ENCODE measurements at regions not wholly inside any gene's neighbourhood (a gene's known extent, or its start where the extent isn't known, plus 50 kb on each side); places are given as distances from the start of the nearest gene placed in this dataset.

DNA sequence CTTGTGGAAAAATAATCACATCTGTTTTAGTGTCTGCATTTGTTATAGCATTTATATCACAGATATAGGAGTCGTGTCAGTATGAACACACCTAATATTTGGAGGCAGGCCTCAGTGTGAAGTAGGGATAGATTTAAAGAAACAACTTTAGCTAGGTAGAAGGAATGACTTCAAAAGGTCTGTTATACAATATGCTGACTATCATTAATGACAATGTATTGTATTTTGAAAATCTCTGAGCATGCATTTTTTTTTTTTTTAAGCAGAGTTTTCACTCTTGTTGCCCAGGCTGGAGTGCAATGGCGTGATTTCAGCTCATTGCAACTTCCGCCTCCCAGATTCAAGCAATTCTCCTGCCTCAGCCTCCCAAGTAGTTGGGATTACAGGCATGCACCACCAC is 248.3 kb downstream of the EN1 start:
- no peak for ATAC-seq
- TF ChIP-seq PAX5 (IDR thresholded peaks at IDR 0.05; ENCODE audit: borderline replicate concordance, low read depth, low read length): no peak
- TF ChIP-seq, protein P1, sequence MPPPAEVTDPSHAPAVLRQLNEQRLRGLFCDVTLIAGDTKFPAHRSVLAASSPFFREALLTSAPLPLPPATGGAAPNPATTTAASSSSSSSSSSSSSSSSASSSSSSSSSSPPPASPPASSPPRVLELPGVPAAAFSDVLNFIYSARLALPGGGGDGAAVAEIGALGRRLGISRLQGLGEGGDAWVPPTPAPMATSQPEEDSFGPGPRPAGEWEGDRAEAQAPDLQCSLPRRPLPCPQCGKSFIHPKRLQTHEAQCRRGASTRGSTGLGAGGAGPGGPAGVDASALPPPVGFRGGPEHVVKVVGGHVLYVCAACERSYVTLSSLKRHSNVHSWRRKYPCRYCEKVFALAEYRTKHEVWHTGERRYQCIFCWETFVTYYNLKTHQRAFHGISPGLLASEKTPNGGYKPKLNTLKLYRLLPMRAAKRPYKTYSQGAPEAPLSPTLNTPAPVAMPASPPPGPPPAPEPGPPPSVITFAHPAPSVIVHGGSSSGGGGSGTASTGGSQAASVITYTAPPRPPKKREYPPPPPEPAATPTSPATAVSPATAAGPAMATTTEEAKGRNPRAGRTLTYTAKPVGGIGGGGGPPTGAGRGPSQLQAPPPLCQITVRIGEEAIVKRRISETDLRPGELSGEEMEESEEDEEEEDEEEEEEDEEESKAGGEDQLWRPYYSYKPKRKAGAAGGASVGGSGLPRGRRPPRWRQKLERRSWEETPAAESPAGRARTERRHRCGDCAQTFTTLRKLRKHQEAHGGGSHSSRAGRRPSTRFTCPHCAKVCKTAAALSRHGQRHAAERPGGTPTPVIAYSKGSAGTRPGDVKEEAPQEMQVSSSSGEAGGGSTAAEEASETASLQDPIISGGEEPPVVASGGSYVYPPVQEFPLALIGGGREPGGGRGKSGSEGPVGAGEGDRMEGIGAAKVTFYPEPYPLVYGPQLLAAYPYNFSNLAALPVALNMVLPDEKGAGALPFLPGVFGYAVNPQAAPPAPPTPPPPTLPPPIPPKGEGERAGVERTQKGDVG (CRISPR knock-in tag; IDR thresholded peaks at IDR 0.05): no peak
- TF ChIP-seq EP300 (IDR thresholded peaks at IDR 0.05; ENCODE audit: borderline replicate concordance in 1 of 2, control insufficient read depth in 1 of 2, low read depth in 2 of 2, low read length in 2 of 2): no peak
- no peak for TF ChIP-seq E2F4 (IDR thresholded peaks at IDR 0.05; ENCODE audit: low read depth, low read length)
- TF ChIP-seq, protein P2, sequence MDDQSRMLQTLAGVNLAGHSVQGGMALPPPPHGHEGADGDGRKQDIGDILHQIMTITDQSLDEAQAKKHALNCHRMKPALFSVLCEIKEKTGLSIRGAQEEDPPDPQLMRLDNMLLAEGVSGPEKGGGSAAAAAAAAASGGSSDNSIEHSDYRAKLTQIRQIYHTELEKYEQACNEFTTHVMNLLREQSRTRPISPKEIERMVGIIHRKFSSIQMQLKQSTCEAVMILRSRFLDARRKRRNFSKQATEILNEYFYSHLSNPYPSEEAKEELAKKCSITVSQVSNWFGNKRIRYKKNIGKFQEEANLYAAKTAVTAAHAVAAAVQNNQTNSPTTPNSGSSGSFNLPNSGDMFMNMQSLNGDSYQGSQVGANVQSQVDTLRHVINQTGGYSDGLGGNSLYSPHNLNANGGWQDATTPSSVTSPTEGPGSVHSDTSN (IDR thresholded peaks at IDR 0.05; ENCODE audit: insufficient replicate concordance, low read depth, low read length): no peak
- no peak for TF ChIP-seq CEBPB (IDR thresholded peaks at IDR 0.05; ENCODE audit: borderline replicate concordance in 1 of 2, low read depth in 2 of 2, low read length in 2 of 2)
- TF ChIP-seq MTA2 (IDR thresholded peaks at IDR 0.05; ENCODE audit: low read depth): no peak
- no peak for TF ChIP-seq RCOR1 (conservative IDR thresholded peaks at IDR 0.05; ENCODE audit: low read depth, low read length)
- no peak for TF ChIP-seq SREBF2 (IDR thresholded peaks at IDR 0.05; ENCODE audit: low read length)
- no peak for TF ChIP-seq HDAC2 (IDR thresholded peaks at IDR 0.05)
- no peak for TF ChIP-seq SUPT20H (IDR thresholded peaks at IDR 0.05; ENCODE audit: borderline replicate concordance, control insufficient read depth, low read depth, low read length)
- Histone ChIP-seq H3K36me3 (ENCODE audit: control insufficient read depth in 2 of 2, insufficient read depth in 2 of 2, low read length in 1 of 2) (no peaks in the 10 kb centered on the region), H3K4me1 (ENCODE audit: control insufficient read depth, insufficient read depth, low read length) (no peaks in the 10 kb centered on the region), H4K20me1 (ENCODE audit: control insufficient read depth, insufficient read depth) (no peaks in the 10 kb centered on the region), H3K79me2 (ENCODE audit: control insufficient read depth, insufficient read depth, low read length) (no peaks in the 10 kb centered on the region), H3K4me3 (no peak overlapping the region), H3K4me2 (ENCODE audit: control insufficient read depth, insufficient read depth) (no peak overlapping the region), H3K27ac (ENCODE audit: control insufficient read depth, insufficient read depth) (no peak overlapping the region), H3K27me3 (replicated peaks in 1 of 2; ENCODE audit: control insufficient read depth in 2 of 2, insufficient read depth in 2 of 2, low read length in 1 of 2) (no peaks in the 10 kb centered on the region), H2AFZ (ENCODE audit: control insufficient read depth, low read depth, low read length) (no peak overlapping the region), H3K9me3 (replicated peaks; ENCODE audit: control insufficient read depth, insufficient read depth, low read length) (no peaks in the 10 kb centered on the region; the same call in 2 of the 3 replicates), H3K9ac (ENCODE audit: control insufficient read depth, insufficient read depth, low read length) (no peak overlapping the region)
- no TSS peak for BruUV-seq (replicated peaks)
- ChIA-PET RAD21 (ENCODE audit: unreplicated experiment) (no interaction called here), CTCF (no interaction called here), POLR2A (no interaction called here), SMC1A (ENCODE audit: uncharacterized antibody, unreplicated experiment) (no interaction called here)
- 0% methylated on average over 3 of the region's 3 CpGs for WGBS (ENCODE audit: insufficient coverage, insufficient replicate concordance, low lambda C conversion rate, missing lambda C conversion rate)
- no peak for DNase-seq (ENCODE audit: low read depth, low spot score)
- in situ Hi-C loops (cut with MboI) (no loop called here), intact Hi-C loops (cut with micrococcal nuclease; ENCODE audit: unreplicated experiment) (no loop called here)
- FAIRE-seq: no peak

All from GM12878 (cell line).